Fibroblast of pulmonary artery (primary cell): ENCODE measurements at regions not wholly inside any gene's neighbourhood (a gene's known extent, or its start where the extent isn't known, plus 50 kb on each side); places are given as distances from the start of the nearest gene placed in this dataset.

Experiments
- DNase-seq: peaks from one replicate; pipeline ENCODE4 v3.0.0-alpha.2; 2010; ENCODE audit warnings: low read depth
- H3K4me3 ChIP-seq: replicated peaks from 2 replicates; pipeline ENCODE4 v1.5.1; 2011; ENCODE audit warnings: low read depth, mild to moderate bottlenecking, control low read depth, low read length, moderate library complexity
- CTCF ChIP-seq: IDR thresholded peaks from 2 replicates; pipeline ENCODE4 v1.5.1; 2011; ENCODE audit warnings: mild to moderate bottlenecking, control low read depth, low read length, inconsistent platforms; ENCODE audit errors: missing control alignments

- H3K4me3 ChIP-seq, result no peak overlapping the region
- TF ChIP-seq CTCF, result no peak
- no peak for DNase-seq
These were observed 341.8 kb downstream of the RBM43 start for GRCh38 chr2:150919901-150920300.

GRCh38 chr2:150917961-150918713, 343.5 kb downstream of the RBM43 start:
- no peak for TF ChIP-seq CTCF
- no peak for DNase-seq
- H3K4me3 ChIP-seq, result no peak overlapping the region

GRCh38 chr2:150916467-150917396, 344.9 kb downstream of the RBM43 start:
- TF ChIP-seq CTCF, result no peak
- DNase-seq, result peak; percentile 7

GRCh38 chr2:150911766-150912280, 349.8 kb downstream of the RBM43 start:
- peak; percentile 40 for TF ChIP-seq CTCF
- no peak overlapping the region for H3K4me3 ChIP-seq
- peak; percentile 97 for DNase-seq

More at GRCh38 chr2:150916467-150917396, 344.9 kb downstream of the RBM43 start:
- H3K4me3 ChIP-seq, result no peak overlapping the region

GRCh38 chr2:150909613-150910012, 352.1 kb downstream of the RBM43 start:
- H3K4me3 ChIP-seq, result no peak overlapping the region
- TF ChIP-seq CTCF, result no peak
- no peak for DNase-seq

GRCh38 chr2:150909090-150909489, 352.6 kb downstream of the RBM43 start:
- DNase-seq, result no peak
- no peak for TF ChIP-seq CTCF
- no peak overlapping the region for H3K4me3 ChIP-seq
